ENCODE measurements at regions not wholly inside any gene's neighbourhood (a gene's known extent, or its start where the extent isn't known, plus 50 kb on each side); places are given as distances from the start of the nearest gene placed in this dataset.

- ChIA-PET POLR2A (no interaction called here), CTCF (no interaction called here)
- no peak overlapping the region for H3K4me3 ChIP-seq (ENCODE audit: low read depth, low read length)
- no peak for DNase-seq (ENCODE audit: low read depth, low spot score)
- TF ChIP-seq CTCF (IDR thresholded peaks at IDR 0.05; ENCODE audit: insufficient read depth, low read length, missing control alignments): no peak
Observed at GRCh38 chr14:38752341-38752740, 350.7 kb downstream of the SEC23A start.

- no peak for TF ChIP-seq CTCF (IDR thresholded peaks at IDR 0.05; ENCODE audit: insufficient read depth, low read length, missing control alignments)
- no peak for DNase-seq (ENCODE audit: low read depth, low spot score)
- H3K4me3 ChIP-seq (ENCODE audit: low read depth, low read length): no peak overlapping the region
- POLR2A ChIA-PET: no interaction called here
- CTCF ChIA-PET: no interaction called here
Observed at GRCh38 chr14:38751459-38751858, 351.6 kb downstream of the SEC23A start.

- CTCF ChIA-PET: no interaction called here
- POLR2A ChIA-PET: no interaction called here
- H3K4me3 ChIP-seq (ENCODE audit: low read depth, low read length): no peak overlapping the region
- no peak for TF ChIP-seq CTCF (IDR thresholded peaks at IDR 0.05; ENCODE audit: insufficient read depth, low read length, missing control alignments)
- no peak for DNase-seq (ENCODE audit: low read depth, low spot score)
Observed at GRCh38 chr14:38749936-38750335, 353.1 kb downstream of the SEC23A start.

GRCh38 chr14:38745861-38746260, 357.2 kb downstream of the SEC23A start:
- TF ChIP-seq CTCF (IDR thresholded peaks at IDR 0.05; ENCODE audit: insufficient read depth, low read length, missing control alignments): no peak
- CTCF ChIA-PET: interaction anchor here (1.2 to 3.0 kb wide), 2 partner anchors 23 to 122 kb away, joined by 3 to 15 read pairs; no protein-coding TSS in a partner anchor
- no peak overlapping the region for H3K4me3 ChIP-seq (ENCODE audit: low read depth, low read length)
- DNase-seq (ENCODE audit: low read depth, low spot score): no peak
- POLR2A ChIA-PET: no interaction called here

- no peak for TF ChIP-seq CTCF (IDR thresholded peaks at IDR 0.05; ENCODE audit: insufficient read depth, low read length, missing control alignments)
- DNase-seq (ENCODE audit: low read depth, low spot score): no peak
- ChIA-PET CTCF (interaction anchor here (3.0 kb wide), 1 partner anchor 21 kb away, joined by 15 read pairs; no protein-coding TSS in a partner anchor), POLR2A (no interaction called here)
- H3K4me3 ChIP-seq (ENCODE audit: low read depth, low read length): no peak overlapping the region
Observed at GRCh38 chr14:38743966-38744584, 359.0 kb downstream of the SEC23A start.

- ChIA-PET POLR2A (no interaction called here), CTCF (interaction anchor here (1.1 to 3.0 kb wide), 3 partner anchors 14 to 130 kb away, joined by 3 to 12 read pairs (median 11); no protein-coding TSS in a partner anchor)
- no peak overlapping the region for H3K4me3 ChIP-seq (ENCODE audit: low read depth, low read length)
- no peak for DNase-seq (ENCODE audit: low read depth, low spot score)
- TF ChIP-seq CTCF (IDR thresholded peaks at IDR 0.05; ENCODE audit: insufficient read depth, low read length, missing control alignments): no peak
Observed at GRCh38 chr14:38737686-38738407, 365.2 kb downstream of the SEC23A start.
